GM18867 (cell line): ENCODE measurements at regions not wholly inside any gene's neighbourhood (a gene's known extent, or its start where the extent isn't known, plus 50 kb on each side); places are given as distances from the start of the nearest gene placed in this dataset.

Experiments used
- ATAC-seq: cut with Tn5 transposase; IDR thresholded peaks from one replicate; pipeline ENCODE4 v1.9.1; 2021; ENCODE audit warnings: mild to moderate bottlenecking, moderate library complexity; ENCODE audit not compliant: unreplicated experiment

DNA sequence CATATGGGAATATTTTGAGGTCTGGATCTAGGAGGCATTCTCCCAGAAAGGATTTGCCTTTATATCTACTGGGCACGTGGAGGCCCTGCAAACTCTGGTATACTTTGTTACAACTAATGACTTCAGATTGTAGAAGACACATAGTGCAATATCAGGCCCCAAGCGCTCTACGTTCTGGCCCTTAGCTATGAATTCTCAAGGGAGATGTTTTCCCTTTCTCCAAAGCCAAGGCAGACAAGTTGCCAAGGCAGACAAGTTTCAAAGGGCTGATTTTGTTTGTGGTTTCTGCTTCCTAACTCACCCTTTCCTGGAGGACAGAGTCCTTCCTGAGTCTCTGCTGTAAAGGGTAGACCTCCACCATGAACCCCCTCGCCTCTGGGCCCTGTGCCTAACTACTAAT is 99.4 kb upstream of the CTTNBP2 start:
- ATAC-seq = no peak

- no peak for ATAC-seq
These were observed 100.7 kb upstream of the CTTNBP2 start for GRCh38 chr7:117973975-117974374.

DNA sequence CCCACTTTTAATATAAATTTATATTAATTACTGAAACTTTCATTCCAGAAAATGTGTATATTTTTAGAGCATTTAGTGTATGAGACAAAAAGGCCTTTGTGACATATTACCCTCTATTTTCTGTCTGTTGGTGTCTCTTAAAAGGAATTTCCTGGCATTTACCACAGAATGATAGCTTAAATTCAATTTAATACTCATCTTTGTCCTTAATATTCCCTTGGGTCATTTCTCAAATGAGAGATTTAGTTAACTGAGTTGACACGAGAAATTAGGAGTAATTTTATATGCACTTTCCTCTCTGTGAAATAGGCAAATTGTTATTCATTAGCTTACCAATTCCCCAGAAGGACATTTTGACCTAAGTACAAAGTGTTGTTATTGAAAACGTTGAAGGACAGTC is 101.7 kb upstream of the CTTNBP2 start:
- no peak for ATAC-seq

- no peak for ATAC-seq
These were observed 102.2 kb upstream of the CTTNBP2 start for GRCh38 chr7:117975476-117975875.

DNA sequence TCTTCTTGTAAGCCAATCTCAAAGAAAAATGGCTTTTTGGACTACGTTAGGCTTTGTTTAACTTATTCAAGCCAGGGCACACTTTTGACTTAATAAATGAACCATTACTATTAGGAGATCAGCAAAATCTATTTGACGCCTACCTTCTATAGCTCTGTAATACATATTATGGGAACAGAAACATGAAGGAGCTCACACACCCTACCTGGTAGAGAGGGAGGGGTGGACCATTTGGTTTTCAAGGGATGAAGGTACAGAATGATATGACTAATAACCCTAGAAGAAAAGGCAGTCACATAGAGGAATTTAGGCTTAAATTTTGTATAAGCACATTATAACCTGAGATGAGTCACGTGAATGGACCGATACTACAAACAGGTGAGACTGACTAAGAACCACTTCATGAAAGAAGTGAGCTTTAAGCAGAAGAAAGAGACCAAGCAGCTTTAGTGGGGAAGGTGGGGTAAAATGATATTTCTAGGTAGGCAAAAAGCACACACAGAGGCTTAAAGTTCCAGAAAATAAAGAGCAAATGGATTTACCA is 106.8 kb upstream of the CTTNBP2 start:
- ATAC-seq = no peak

DNA sequence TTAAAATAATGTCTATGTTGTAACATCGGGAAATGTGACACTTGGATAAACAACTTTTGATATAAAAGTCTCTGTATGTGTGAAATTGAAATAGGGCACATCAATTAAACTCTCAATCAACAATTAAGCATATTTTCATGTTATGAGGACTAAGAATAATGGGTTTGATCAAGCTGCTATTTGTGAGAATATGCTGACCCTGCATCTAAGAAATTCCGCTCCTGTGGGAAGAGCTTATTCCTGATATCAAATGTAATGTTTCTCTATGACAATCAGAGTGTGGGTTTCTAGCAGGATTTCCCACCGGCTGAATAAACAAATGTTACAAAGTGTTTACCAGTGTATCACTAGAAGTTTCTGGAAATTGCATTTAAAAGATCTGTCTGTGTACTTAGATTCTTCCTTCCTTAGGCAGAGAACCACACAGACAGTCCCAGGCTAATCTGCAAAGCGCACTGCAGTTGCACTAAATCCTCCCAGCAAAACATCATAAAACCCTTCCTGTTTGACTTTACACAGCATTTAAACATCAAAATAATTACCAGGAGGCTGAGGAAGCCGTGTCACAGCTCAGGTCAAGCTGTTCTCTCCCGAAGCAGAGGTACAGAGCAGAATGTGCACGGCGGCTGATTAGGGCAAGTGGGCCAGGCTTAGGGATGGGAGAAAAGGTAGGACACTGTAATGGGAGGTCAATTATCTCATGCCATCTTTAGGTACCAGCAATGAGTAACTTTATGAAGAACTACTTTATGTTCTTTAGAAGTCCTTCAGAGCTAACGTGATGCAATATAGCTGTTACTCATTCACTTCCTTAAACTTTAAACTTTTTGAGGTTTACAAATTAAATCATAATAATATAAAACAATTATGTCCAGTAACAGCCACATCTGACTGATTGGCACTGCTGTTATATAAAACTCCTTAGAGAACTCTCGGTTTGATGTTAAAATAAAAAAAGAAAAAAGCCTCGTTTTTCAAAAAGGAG is 109.1 kb upstream of the CTTNBP2 start:
- no peak for ATAC-seq

- ATAC-seq = no peak
These were observed 113.5 kb upstream of the CTTNBP2 start for GRCh38 chr7:117986645-117987269.

GRCh38 chr7:117990834-117991233 is 117.6 kb upstream of the CTTNBP2 start:
- ATAC-seq = no peak

DNA sequence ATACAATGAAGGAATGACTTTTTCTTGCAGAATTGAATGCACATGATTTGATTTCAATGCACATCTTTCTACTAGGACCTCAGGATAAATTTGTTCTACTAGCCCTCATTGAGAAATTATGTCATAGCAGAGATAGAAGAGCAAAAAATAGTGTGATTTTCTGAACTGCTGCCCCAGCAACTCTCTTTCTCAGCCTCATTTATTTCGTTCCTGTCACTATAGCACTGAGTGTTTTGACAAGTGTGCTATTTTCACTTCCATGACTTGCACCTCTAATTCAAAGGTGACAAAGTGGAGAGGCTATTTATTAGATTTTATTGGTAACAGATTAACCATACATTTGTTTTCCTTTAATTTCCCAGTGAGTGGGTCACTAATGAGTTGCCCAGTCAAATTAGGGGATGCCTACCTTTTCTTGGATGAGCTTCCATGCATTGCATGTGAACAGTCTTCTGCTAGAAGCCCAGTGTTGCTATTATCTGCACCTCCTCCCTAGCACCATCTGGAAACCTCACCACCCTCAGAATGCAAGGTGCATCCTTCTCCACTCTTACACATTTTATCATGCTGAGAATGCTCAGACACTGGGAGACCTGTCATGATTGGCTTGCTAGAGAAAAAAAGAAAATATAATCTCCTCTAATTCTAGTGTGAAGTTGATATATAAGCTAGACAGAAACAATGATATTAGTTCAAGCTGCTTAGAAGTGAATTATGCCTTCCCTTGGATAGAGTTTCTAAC is 119.6 kb upstream of the CTTNBP2 start:
- ATAC-seq = no peak

GRCh38 chr7:117993377-117994003 is 120.2 kb upstream of the CTTNBP2 start:
- peak; percentile 98 for ATAC-seq

- no peak for ATAC-seq
These were observed 122.8 kb upstream of the CTTNBP2 start for GRCh38 chr7:117995850-117996650.

GRCh38 chr7:117997862-117998825 is 124.9 kb upstream of the CTTNBP2 start:
- ATAC-seq = no peak

DNA sequence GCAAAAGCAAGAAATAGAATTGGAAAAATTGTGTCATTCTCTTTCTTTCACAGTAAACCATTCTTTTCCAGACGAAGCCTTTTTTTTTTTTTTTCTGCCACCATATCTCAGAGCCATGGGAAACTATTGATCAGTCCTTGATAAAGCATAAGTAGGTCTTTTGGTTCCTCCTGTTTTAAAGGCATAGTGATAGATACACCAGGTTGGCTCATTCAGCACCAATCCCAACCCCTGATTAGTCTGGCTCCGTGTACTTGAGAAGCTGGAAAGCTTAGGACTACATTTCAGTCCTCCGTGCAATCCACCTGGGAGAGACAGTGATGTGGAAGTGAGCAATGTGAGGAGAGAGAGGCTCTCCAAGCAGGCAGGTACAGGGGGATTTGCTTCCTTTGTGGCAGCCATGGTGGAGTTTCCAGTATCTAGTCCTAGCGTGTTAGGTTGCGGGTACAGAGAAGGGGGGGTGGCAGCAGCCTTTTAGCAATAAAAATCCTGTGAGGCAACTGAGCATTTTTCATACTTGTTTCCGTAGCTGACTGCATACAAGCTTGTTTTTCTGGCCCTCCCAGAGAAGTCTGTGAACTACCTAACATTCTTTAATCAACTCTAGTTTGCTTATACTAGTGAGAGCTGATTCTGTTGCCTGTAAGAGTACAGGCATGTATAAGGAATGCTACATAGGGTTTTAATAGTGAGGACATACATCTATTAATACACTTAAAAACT is 127.4 kb upstream of the CTTNBP2 start:
- ATAC-seq = no peak

DNA sequence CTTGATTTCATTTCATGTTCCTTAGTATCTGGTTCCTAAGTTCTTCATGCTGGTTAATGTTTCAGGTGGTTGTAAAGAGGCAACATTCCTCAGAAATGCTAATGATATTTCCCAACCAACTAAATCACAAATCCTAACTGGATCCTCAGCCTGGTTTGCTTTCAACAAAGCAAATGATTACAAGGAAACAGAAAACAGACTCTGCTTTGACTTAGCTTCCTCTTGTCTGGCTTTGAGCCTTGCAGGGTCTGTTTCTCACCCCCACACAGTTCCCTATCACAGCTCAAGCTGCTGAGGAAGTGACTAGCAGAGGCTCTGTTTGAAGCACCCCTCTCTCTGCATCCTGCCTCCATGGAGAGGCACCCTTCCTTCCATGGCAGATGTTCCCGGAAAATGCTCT is 130.2 kb upstream of the CTTNBP2 start:
- ATAC-seq = no peak

DNA sequence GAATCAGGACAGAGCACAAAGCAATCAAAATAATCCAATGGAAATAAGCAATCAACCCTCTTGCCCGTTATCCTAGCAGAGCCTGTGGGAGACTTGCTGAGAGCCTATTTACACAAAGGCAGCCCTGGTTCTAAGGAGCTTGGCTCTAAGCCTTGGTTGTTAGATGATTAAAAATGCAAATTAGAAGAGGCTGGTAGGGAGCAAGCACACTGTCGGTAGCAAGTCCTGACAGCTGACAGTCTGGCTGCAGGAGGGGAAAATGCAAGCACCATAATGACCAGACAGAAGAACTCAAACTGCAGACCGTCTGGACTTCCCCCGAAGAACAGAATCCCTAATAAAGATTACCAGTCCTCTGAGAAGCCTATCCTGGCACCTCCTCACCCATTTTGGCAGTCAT is 131.8 kb upstream of the CTTNBP2 start:
- ATAC-seq = no peak

GRCh38 chr7:118006979-118007378 is 133.7 kb upstream of the CTTNBP2 start:
- ATAC-seq = no peak

GRCh38 chr7:118009419-118009818 is 136.2 kb upstream of the CTTNBP2 start:
- ATAC-seq = no peak

DNA sequence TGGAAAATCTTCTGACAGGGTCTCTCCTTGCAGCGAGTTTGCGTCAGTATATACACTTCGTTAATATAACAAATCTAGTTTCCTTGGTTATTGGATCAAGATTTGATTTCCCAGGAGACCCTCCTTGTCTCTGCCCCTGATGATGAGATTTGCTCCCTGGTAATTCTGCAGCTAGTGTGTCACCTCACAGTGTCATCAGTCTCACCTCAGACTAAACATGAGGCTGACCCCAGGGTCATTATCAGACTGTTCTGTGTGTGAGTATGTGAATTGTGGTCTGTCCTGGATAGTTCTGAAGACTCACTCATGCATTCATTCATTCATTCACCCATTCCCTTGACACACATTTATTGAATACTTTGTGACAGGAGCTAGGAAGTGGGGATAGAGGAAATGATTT is 138.4 kb upstream of the CTTNBP2 start:
- ATAC-seq = no peak
